Thyroid gland (tissue), 4 donors: ENCODE measurements at regions not wholly inside any gene's neighbourhood (a gene's known extent, or its start where the extent isn't known, plus 50 kb on each side); places are given as distances from the start of the nearest gene placed in this dataset.

Experiments
- CTCF ChIP-seq, 6 experiments: fragments of 200-600 bp in 3 of 6; fragments of 450-650 bp in 3 of 6; sonication (generic) in 3 of 6; IDR thresholded peaks; one replicate each; pipeline ENCODE4 v1.5.1; 2016 to 2019; ENCODE audit warnings: antibody characterized with exemption in 6 of 6, mild to moderate bottlenecking in 2 of 6, inconsistent platforms in 1 of 6, moderate library complexity in 1 of 6
- POLR2A ChIP-seq, 2 donors: fragments of 450-650 bp; IDR thresholded peaks; one replicate each; pipeline ENCODE4 v1.6.1; 2017; ENCODE audit warnings: antibody characterized with exemption in 2 of 2, mild to moderate bottlenecking in 2 of 2, moderate library complexity in 1 of 2

- no peak for TF ChIP-seq CTCF (IDR thresholded peaks at IDR 0.05)
- no peak for TF ChIP-seq POLR2A (IDR thresholded peaks at IDR 0.05)
These were observed 330.2 kb upstream of the SULF2 start for GRCh38 chr20:48115502-48115901.
